GM12878 (cell line): ENCODE measurements at regions not wholly inside any gene's neighbourhood (a gene's known extent, or its start where the extent isn't known, plus 50 kb on each side); places are given as distances from the start of the nearest gene placed in this dataset.

Source experiments
- ATAC-seq: fragments of 200-7000 bp; cut with Tn5 transposase; 3 replicates; pipeline ENCODE4 v1.9.1; 2020; ENCODE audit warnings: mild to moderate bottlenecking, moderate library complexity
- BruUV-seq: library from RNA; stranded (reverse); fragments of 400-500 nt; replicated peaks from 2 replicates; lab custom pipeline; 2021; lab: Mats Ljungman, UMichigan
- CTCF ChIA-PET: fragments of 300-600 bp; sonication (Branson Sonifier 250); formaldehyde crosslinking; extraction: SDS; loops from one replicate; lab custom pipeline; 2021; ENCODE audit warnings: inconsistent platforms; lab: Yijun Ruan, JAX
- POLR2A ChIA-PET: fragments of 350-600 bp; formaldehyde crosslinking; extraction: SDS; loops from one replicate; lab custom pipeline; 2021; ENCODE audit warnings: inconsistent platforms; lab: Charles Lee
- RAD21 ChIA-PET: fragments of 300-600 bp; sonication (Branson Sonifier 250); formaldehyde crosslinking; loops from one replicate; lab custom pipeline; 2023; ENCODE audit warnings: antibody characterized with exemption; ENCODE audit not compliant: unreplicated experiment; lab: Charles Lee
- SMC1A ChIA-PET: fragments of 300-600 bp; sonication (Branson Sonifier 250); formaldehyde crosslinking; loops from one replicate; lab custom pipeline; 2023; ENCODE audit not compliant: unreplicated experiment, uncharacterized antibody; lab: Charles Lee
- DNase-seq: peaks from one replicate; pipeline ENCODE4 v3.0.0-alpha.2; 2011; ENCODE audit warnings: low read depth, low spot score
- FAIRE-seq: peaks from 3 replicates; lab custom pipeline; 2011; peaks lifted over from hg19 to GRCh38; lab: Jason Lieb, UNC
- H2AFZ ChIP-seq: 2 replicates; pipeline ENCODE4 v1.6.0; 2011; ENCODE audit warnings: low read depth, low read length, control low read depth; ENCODE audit not compliant: control insufficient read depth
- H3K27ac ChIP-seq: 2 replicates; pipeline ENCODE4 v1.5.1; 2011; ENCODE audit warnings: control low read depth; ENCODE audit not compliant: control insufficient read depth, insufficient read depth
- H3K27me3 ChIP-seq, 2 experiments: replicated peaks in 1 of 2; 2 replicates each; pipeline versions ENCODE4 v1.6.0 to v1.6.1; 2011; ENCODE audit warnings: low read length in 1 of 2; ENCODE audit not compliant: control insufficient read depth in 2 of 2, insufficient read depth in 2 of 2
- H3K36me3 ChIP-seq, 2 experiments: 2 replicates each; pipeline ENCODE4 v1.5.1; 2011; ENCODE audit warnings: low read length in 1 of 2; ENCODE audit not compliant: control insufficient read depth in 2 of 2, insufficient read depth in 2 of 2
- H3K4me1 ChIP-seq: 2 replicates; pipeline ENCODE4 v1.6.1; 2011; ENCODE audit warnings: mild to moderate bottlenecking, low read length, moderate library complexity, mixed read lengths; ENCODE audit not compliant: control insufficient read depth, insufficient read depth
- H3K4me2 ChIP-seq: 2 replicates; pipeline ENCODE4 v1.6.0; 2011; ENCODE audit warnings: control low read depth; ENCODE audit not compliant: control insufficient read depth, insufficient read depth
- H3K4me3 ChIP-seq: fragments of 200-600 bp; sonication (generic); 2 replicates; pipeline ENCODE4 v1.5.1; 2016
- H3K79me2 ChIP-seq: 2 replicates; pipeline ENCODE4 v1.6.0; 2011; ENCODE audit warnings: low read length; ENCODE audit not compliant: control insufficient read depth, insufficient read depth
- H3K9ac ChIP-seq: 2 replicates; pipeline ENCODE4 v1.8.0; 2011; ENCODE audit warnings: low read length, control low read depth, mixed read lengths; ENCODE audit not compliant: control insufficient read depth, insufficient read depth
- H3K9me3 ChIP-seq: replicated peaks from 3 replicates; pipeline ENCODE4 v1.5.1; 2011; ENCODE audit warnings: mild to moderate bottlenecking, low read length; ENCODE audit not compliant: control insufficient read depth, insufficient read depth
- H4K20me1 ChIP-seq: 2 replicates; pipeline ENCODE4 v1.6.0; 2011; ENCODE audit not compliant: control insufficient read depth, insufficient read depth
- CEBPB ChIP-seq, 2 experiments: fragments of 150-350 bp in 1 of 2; IDR thresholded peaks; 2 replicates each; pipeline ENCODE4 v1.6.1; 2012 to 2014; ENCODE audit warnings: low read depth in 2 of 2, low read length in 2 of 2, borderline replicate concordance in 1 of 2, inconsistent platforms in 1 of 2
- CHD1 ChIP-seq: IDR thresholded peaks from 2 replicates; pipeline ENCODE4 v1.6.1; 2012; ENCODE audit warnings: low read depth, low read length, improper control_type of control experiment
- CREM ChIP-seq: IDR thresholded peaks from 2 replicates; pipeline ENCODE4 v1.6.1; 2014; ENCODE audit warnings: antibody characterized with exemption, low read depth
- EED ChIP-seq: sonication (generic); IDR thresholded peaks from 2 replicates; pipeline ENCODE4 v1.6.1; 2016; ENCODE audit warnings: antibody characterized with exemption, low read depth
- GATAD2B ChIP-seq: fragments of 450-650 bp; conservative IDR thresholded peaks from 2 replicates; pipeline ENCODE4 v1.6.1; 2017; ENCODE audit warnings: low read depth, mild to moderate bottlenecking, moderate library complexity
- IRF4 ChIP-seq: IDR thresholded peaks from 2 replicates; pipeline ENCODE4 v1.6.1; 2011; ENCODE audit warnings: low read depth, low read length
- LARP7 ChIP-seq: fragments of 450-650 bp; IDR thresholded peaks from 2 replicates; pipeline ENCODE4 v1.6.1; 2017; ENCODE audit warnings: mild to moderate bottlenecking
- NFYA ChIP-seq: IDR thresholded peaks from 2 replicates; pipeline ENCODE4 v1.6.1; 2011; ENCODE audit warnings: low read depth, mild to moderate bottlenecking, low read length, improper control_type of control experiment, borderline replicate concordance
- PAX5 ChIP-seq: IDR thresholded peaks from 2 replicates; pipeline ENCODE4 v1.6.1; 2011; ENCODE audit warnings: low read depth, low read length, borderline replicate concordance
- RB1 ChIP-seq: fragments of 450-650 bp; formaldehyde crosslinking; IDR thresholded peaks from 2 replicates; pipeline ENCODE4 v1.6.1; 2017; ENCODE audit warnings: mild to moderate bottlenecking, borderline replicate concordance
- RFX5 ChIP-seq: IDR thresholded peaks from 2 replicates; pipeline ENCODE4 v1.6.1; 2011; ENCODE audit warnings: low read depth, low read length, improper control_type of control experiment
- ZNF274 ChIP-seq: IDR thresholded peaks from one replicate; pipeline ENCODE4 v1.8.0; 2011; ENCODE audit not compliant: insufficient read length, insufficient read depth
- ZNF622 ChIP-seq: fragments of 450-650 bp; IDR thresholded peaks from 2 replicates; pipeline ENCODE4 v1.6.1; 2017; ENCODE audit warnings: mild to moderate bottlenecking, inconsistent platforms
- in situ Hi-C: fragments of 300-500 bp; cut with MboI; formaldehyde crosslinking; loops from 9 replicates; pipeline ENCODE4 v1.14.3; 2018; ENCODE audit warnings: mixed read lengths
- intact Hi-C: fragments of 100-400 bp; cut with micrococcal nuclease; formaldehyde crosslinking; loops from one replicate; pipeline ENCODE4 v1.14.2; 2022; ENCODE audit not compliant: unreplicated experiment
- TF ChIP-seq, protein P1 (sequence below): IDR thresholded peaks from 2 replicates; pipeline ENCODE4 v1.6.1; 2011; ENCODE audit warnings: borderline replicate concordance, low read depth, mild to moderate bottlenecking, moderate library complexity, mixed read lengths, low read length; ENCODE audit not compliant: insufficient read depth; ENCODE audit errors: extremely low read length
- TF ChIP-seq, protein P2 (sequence below): IDR thresholded peaks from 2 replicates; pipeline ENCODE4 v1.6.1; 2011; ENCODE audit warnings: low read depth, low read length, improper control_type of control experiment, borderline replicate concordance
- TF ChIP-seq, protein P3 (sequence below): IDR thresholded peaks from 2 replicates; pipeline ENCODE4 v1.6.1; 2011; ENCODE audit warnings: low read depth, mild to moderate bottlenecking, low read length, moderate library complexity, borderline replicate concordance; ENCODE audit errors: extremely low read depth

DNA sequence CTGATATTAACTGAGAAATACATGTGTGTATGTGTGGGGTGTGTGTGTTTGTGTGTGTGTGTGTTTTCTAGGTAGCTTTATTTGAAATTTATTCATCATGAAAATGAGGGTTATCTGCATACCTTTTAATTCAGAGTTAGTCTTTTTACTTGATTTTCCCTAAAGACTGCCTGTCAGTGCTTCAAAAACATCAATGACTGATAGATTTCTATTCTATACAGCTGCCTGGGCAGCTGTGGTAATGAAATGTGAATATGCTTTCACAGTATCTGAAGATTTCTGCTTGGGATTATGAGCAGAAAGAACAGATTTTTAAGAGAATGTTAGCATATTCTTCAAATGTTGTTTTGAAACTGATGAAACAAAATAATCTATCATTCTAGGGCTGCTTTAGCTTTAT lies 119.7 kb upstream of the ZRANB2 start:
- in situ Hi-C loops = no loop called here
- RAD21 ChIA-PET = no interaction called here
- no peaks in the 10 kb centered on the region for H4K20me1 ChIP-seq
- H3K36me3 ChIP-seq = no peaks in the 10 kb centered on the region
- SMC1A ChIA-PET = interaction anchor here (0.7 kb wide), 1 partner anchor 379 kb away, joined by 3 read pairs; no protein-coding TSS in a partner anchor
- H2AFZ ChIP-seq = no peak overlapping the region
- intact Hi-C loops = no loop called here
- no peak overlapping the region for H3K9ac ChIP-seq
- no peaks in the 10 kb centered on the region for H3K79me2 ChIP-seq
- POLR2A ChIA-PET = no interaction called here
- TF ChIP-seq RFX5 = no peak
- no peak for TF ChIP-seq IRF4
- no peak for TF ChIP-seq LARP7
- TF ChIP-seq, protein P1, sequence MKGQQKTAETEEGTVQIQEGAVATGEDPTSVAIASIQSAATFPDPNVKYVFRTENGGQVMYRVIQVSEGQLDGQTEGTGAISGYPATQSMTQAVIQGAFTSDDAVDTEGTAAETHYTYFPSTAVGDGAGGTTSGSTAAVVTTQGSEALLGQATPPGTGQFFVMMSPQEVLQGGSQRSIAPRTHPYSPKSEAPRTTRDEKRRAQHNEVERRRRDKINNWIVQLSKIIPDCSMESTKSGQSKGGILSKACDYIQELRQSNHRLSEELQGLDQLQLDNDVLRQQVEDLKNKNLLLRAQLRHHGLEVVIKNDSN = no peak
- H3K9me3 ChIP-seq = no peaks in the 10 kb centered on the region
- no peak overlapping the region for H3K27ac ChIP-seq
- DNase-seq = no peak
- no peak overlapping the region for H3K4me3 ChIP-seq
- CTCF ChIA-PET = no interaction called here
- no peaks in the 10 kb centered on the region for H3K4me1 ChIP-seq
- no peak for ATAC-seq
- no TSS peak for BruUV-seq
- H3K27me3 ChIP-seq = no peaks in the 10 kb centered on the region
- FAIRE-seq = no peak
- H3K4me2 ChIP-seq = no peak overlapping the region

DNA sequence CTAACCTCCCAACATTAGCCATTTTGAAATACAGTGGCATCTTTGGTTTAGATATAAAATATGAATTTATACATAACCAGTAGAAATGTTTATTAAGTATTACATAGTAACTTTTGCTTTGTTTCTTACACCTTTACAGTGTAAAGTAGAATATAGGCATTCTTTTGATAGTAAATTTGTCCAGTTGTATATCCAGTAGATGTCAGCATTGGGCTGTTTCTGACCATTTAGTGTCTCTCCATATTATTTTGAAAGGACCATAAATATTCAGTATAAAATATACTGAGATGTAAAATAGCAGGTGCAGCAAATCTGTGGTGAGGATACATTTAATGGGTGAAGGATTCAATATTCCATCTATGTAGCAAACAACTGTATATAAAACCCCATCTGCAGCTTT lies 115.8 kb upstream of the ZRANB2 start:
- H3K27ac ChIP-seq = no peak overlapping the region
- in situ Hi-C loops = no loop called here
- H3K36me3 ChIP-seq = no peaks in the 10 kb centered on the region
- H3K9me3 ChIP-seq = no peaks in the 10 kb centered on the region
- DNase-seq (no peak), ATAC-seq (no peak), FAIRE-seq (no peak)
- no peak overlapping the region for H3K9ac ChIP-seq
- no TSS peak for BruUV-seq
- POLR2A ChIA-PET = no interaction called here
- no peaks in the 10 kb centered on the region for H3K27me3 ChIP-seq
- H3K4me3 ChIP-seq = no peak overlapping the region
- no peaks in the 10 kb centered on the region for H3K79me2 ChIP-seq
- CTCF ChIA-PET = interaction anchor here (2.0 kb wide), 1 partner anchor 324 kb away, joined by 5 read pairs; no protein-coding TSS in a partner anchor
- intact Hi-C loops = loop anchor here (5.0 kb wide), 2 partner anchors 326 to 841 kb away; no protein-coding TSS in a partner anchor
- H3K4me1 ChIP-seq = no peaks in the 10 kb centered on the region
- SMC1A ChIA-PET = interaction anchor here (0.9 to 1.2 kb wide), 5 partner anchors 11 to 838 kb away, joined by 3 read pairs; no protein-coding TSS in a partner anchor
- no peaks in the 10 kb centered on the region for H4K20me1 ChIP-seq
- H3K4me2 ChIP-seq = no peak overlapping the region
- no peak overlapping the region for H2AFZ ChIP-seq
- RAD21 ChIA-PET = interaction anchor here (1.0 to 1.8 kb wide), 2 partner anchors 324 to 841 kb away, joined by 3 to 6 read pairs; no protein-coding TSS in a partner anchor
- TF ChIP-seq ZNF274 = no peak
- no peak for TF ChIP-seq ZNF622
- no peak for TF ChIP-seq CEBPB (IDR thresholded peaks at IDR 0.05; ENCODE audit: borderline replicate concordance in 1 of 2, low read depth in 2 of 2, low read length in 2 of 2)
- TF ChIP-seq, protein P2, sequence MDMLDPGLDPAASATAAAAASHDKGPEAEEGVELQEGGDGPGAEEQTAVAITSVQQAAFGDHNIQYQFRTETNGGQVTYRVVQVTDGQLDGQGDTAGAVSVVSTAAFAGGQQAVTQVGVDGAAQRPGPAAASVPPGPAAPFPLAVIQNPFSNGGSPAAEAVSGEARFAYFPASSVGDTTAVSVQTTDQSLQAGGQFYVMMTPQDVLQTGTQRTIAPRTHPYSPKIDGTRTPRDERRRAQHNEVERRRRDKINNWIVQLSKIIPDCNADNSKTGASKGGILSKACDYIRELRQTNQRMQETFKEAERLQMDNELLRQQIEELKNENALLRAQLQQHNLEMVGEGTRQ = no peak
- no peak for TF ChIP-seq GATAD2B
- no peak for TF ChIP-seq NFYA
- no peak for TF ChIP-seq RB1
- TF ChIP-seq, protein P3, sequence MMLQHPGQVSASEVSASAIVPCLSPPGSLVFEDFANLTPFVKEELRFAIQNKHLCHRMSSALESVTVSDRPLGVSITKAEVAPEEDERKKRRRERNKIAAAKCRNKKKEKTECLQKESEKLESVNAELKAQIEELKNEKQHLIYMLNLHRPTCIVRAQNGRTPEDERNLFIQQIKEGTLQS = no peak
- no peak for TF ChIP-seq CREM
- TF ChIP-seq PAX5 = no peak
- no peak for TF ChIP-seq CHD1
- no peak for TF ChIP-seq EED
